Lower lobe of right lung (tissue), 2 donors: ENCODE measurements at regions not wholly inside any gene's neighbourhood (a gene's known extent, or its start where the extent isn't known, plus 50 kb on each side); places are given as distances from the start of the nearest gene placed in this dataset.

ENCODE experiments used
- ATAC-seq, 2 donors: fragments of 200-7000 bp; cut with Tn5 transposase; one replicate each; pipeline ENCODE4 v1.9.1; 2020 to 2022; ENCODE audit warnings: mild to moderate bottlenecking in 2 of 2, moderate library complexity in 2 of 2
- DNase-seq: peaks from one replicate; pipeline ENCODE4 v3.0.0-alpha.2; 2020
- H3K27ac ChIP-seq: fragments of 200-600 bp; one replicate; pipeline ENCODE4 v1.8.0; 2022
- H3K27me3 ChIP-seq: fragments of 200-600 bp; one replicate; pipeline ENCODE4 v1.8.0; 2022; ENCODE audit warnings: low read depth
- H3K36me3 ChIP-seq: fragments of 200-600 bp; one replicate; pipeline ENCODE4 v1.8.0; 2022; ENCODE audit warnings: mild to moderate bottlenecking
- H3K4me1 ChIP-seq: fragments of 200-600 bp; one replicate; pipeline ENCODE4 v1.8.0; 2022
- H3K4me3 ChIP-seq: fragments of 200-600 bp; one replicate; pipeline ENCODE4 v1.8.0; 2022; ENCODE audit warnings: mild to moderate bottlenecking
- H3K9me3 ChIP-seq: fragments of 200-600 bp; one replicate; pipeline ENCODE4 v1.8.0; 2022
- intact Hi-C: fragments of 100-400 bp; cut with DNase I; formaldehyde crosslinking; loops from one replicate; pipeline ENCODE4 v1.11.0; 2022
- TF ChIP-seq, protein P1 (sequence below): fragments of 200-600 bp; IDR thresholded peaks from one replicate; pipeline ENCODE4 v1.8.0; 2022; ENCODE audit warnings: antibody characterized with exemption, mild to moderate bottlenecking
- donor health status: DM: no; HTN: yes; CAD: no; lungs with severe emphysema.

DNA sequence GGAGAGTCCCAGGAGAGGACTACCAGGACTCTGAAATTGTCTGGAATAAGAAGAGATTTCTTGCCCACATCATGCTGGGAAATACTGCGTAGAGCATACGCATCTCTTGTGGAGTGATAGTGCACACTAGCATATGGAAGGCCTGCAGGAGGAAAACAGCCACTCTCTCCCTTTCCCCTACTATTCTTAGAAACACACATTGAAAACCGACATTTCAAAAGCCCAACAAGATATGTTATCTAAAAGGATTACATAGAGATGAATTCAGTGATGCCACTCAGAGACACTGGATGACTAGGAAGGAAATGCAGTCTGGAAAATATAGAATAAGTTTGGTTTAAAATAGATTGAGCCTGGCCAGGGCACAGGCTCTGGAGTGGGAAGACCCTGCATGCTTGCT, 388.7 kb upstream of the NBEA start:
- ATAC-seq (no peak), DNase-seq (no peak)
- H3K9me3 ChIP-seq, result no peaks in the 10 kb centered on the region
- H3K27ac ChIP-seq, result no peak overlapping the region
- TF ChIP-seq, protein P1, sequence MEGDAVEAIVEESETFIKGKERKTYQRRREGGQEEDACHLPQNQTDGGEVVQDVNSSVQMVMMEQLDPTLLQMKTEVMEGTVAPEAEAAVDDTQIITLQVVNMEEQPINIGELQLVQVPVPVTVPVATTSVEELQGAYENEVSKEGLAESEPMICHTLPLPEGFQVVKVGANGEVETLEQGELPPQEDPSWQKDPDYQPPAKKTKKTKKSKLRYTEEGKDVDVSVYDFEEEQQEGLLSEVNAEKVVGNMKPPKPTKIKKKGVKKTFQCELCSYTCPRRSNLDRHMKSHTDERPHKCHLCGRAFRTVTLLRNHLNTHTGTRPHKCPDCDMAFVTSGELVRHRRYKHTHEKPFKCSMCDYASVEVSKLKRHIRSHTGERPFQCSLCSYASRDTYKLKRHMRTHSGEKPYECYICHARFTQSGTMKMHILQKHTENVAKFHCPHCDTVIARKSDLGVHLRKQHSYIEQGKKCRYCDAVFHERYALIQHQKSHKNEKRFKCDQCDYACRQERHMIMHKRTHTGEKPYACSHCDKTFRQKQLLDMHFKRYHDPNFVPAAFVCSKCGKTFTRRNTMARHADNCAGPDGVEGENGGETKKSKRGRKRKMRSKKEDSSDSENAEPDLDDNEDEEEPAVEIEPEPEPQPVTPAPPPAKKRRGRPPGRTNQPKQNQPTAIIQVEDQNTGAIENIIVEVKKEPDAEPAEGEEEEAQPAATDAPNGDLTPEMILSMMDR, result no peak
- H3K4me3 ChIP-seq, result no peak overlapping the region
- H3K27me3 ChIP-seq, result no peaks in the 10 kb centered on the region
- intact Hi-C loops, result no loop called here
- no peaks in the 10 kb centered on the region for H3K4me1 ChIP-seq
- no peaks in the 10 kb centered on the region for H3K36me3 ChIP-seq

DNA sequence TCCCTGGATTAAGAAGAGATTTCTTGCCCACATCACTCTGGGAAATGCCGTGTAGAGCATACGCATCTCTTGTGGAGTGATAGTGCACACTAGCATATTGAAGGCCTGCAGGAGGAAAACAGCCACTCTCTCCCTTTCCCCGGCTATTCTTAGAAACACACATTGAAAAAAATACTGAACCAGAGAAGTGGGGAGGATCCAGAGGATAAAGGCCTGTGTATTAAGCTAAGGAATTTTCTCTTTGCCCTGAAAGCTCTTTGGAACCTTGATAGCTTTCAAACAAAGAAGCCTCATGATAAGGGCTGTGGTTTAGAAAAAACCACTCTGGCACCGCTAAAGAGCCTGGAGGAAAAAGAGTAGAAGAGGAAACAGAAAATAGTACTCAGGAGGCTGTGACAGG, 386.1 kb upstream of the NBEA start:
- TF ChIP-seq, protein P1, result no peak
- ATAC-seq (no peak), DNase-seq (no peak)
- Histone ChIP-seq H3K9me3 (no peaks in the 10 kb centered on the region), H3K36me3 (no peaks in the 10 kb centered on the region), H3K4me1 (no peaks in the 10 kb centered on the region), H3K27ac (no peak overlapping the region), H3K4me3 (no peak overlapping the region), H3K27me3 (no peaks in the 10 kb centered on the region)
- intact Hi-C loops, result no loop called here

DNA sequence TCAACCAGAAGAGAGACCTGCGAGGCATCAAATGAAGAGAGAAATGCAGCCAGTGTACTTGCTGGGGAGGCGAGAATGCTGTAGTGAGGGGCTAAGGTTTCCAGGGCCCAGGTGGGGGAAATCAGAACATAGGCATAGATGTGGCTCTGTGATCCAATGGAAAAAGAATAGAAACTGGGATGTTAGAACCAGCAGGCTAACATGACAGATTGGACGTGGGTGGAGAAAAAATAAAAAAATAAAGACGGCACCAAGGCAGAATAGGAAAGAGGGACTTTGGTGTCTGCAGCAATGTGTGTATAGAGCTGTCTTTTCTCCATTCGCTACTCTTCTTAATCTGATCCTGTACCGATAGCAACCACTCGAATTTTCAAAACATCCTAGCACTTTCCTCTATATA, 381.0 kb upstream of the NBEA start:
- Histone ChIP-seq H3K4me1 (no peaks in the 10 kb centered on the region), H3K9me3 (no peaks in the 10 kb centered on the region), H3K4me3 (no peak overlapping the region), H3K36me3 (no peaks in the 10 kb centered on the region), H3K27me3 (no peaks in the 10 kb centered on the region), H3K27ac (no peak overlapping the region)
- TF ChIP-seq, protein P1, result no peak
- ATAC-seq, result no peak
- no peak for DNase-seq
- intact Hi-C loops, result no loop called here

DNA sequence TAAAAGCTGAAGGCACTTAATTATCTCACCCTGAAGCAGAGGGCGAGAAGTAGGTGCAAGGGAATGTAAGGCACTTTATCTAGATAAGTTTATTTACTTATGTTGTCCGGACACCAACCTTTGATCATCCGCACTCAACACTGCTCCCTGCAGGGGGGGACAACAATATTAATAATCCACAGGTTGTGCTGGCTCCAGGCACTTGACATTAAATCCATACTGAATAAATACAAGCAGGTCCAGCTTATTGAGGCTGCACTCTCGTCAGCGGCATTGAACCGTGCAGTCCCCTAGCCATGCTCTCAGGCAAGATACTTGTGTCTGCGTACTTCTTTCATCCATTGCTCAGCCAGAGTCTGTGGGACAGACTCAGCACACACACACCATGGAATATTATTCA, 374.5 kb upstream of the NBEA start:
- Histone ChIP-seq H3K4me1 (no peaks in the 10 kb centered on the region), H3K27ac (no peak overlapping the region), H3K27me3 (no peaks in the 10 kb centered on the region), H3K9me3 (no peaks in the 10 kb centered on the region), H3K36me3 (no peaks in the 10 kb centered on the region), H3K4me3 (no peak overlapping the region)
- ATAC-seq, result no peak
- no peak for DNase-seq
- intact Hi-C loops, result no loop called here
- TF ChIP-seq, protein P1, result no peak

DNA sequence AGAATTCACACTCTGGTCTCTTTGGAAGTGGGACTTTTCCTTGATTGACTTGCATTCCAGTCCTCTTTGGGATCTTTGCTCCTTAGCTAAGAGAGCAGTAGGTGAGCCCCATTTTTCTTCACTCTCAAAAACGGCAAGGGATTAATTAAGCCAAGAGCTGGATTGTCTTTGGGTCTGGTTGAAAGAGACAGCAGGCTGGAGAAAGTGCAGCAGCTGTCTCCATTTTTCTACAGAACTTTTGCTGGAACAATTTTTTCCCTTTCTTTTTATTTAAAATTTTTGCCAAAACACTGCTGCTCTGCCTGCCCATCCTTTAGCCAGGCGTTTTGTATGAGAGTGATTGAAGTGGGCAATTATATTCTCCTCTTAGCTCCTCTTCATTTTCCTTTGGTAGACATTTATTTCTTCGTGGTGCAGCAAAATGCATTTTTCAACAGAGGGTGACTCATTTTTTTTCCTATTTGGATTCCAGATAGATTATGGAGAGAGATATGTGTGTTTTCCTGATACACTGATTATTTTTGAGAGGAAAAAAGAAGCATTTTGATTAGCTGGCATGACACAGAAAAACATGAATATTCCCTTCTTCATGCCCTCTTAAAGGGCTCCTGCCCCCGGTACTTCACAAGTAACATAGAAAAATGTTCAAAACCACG, 371.2 kb upstream of the NBEA start:
- H3K4me1 ChIP-seq, result no peaks in the 10 kb centered on the region
- no peaks in the 10 kb centered on the region for H3K36me3 ChIP-seq
- H3K27ac ChIP-seq, result no peak overlapping the region
- TF ChIP-seq, protein P1, result no peak
- DNase-seq (no peak), ATAC-seq (no peak)
- intact Hi-C loops, result no loop called here
- no peak overlapping the region for H3K4me3 ChIP-seq
- H3K27me3 ChIP-seq, result no peaks in the 10 kb centered on the region
- no peaks in the 10 kb centered on the region for H3K9me3 ChIP-seq
